ENCODE measurements at regions not wholly inside any gene's neighbourhood (a gene's known extent, or its start where the extent isn't known, plus 50 kb on each side); places are given as distances from the start of the nearest gene placed in this dataset.

DNA sequence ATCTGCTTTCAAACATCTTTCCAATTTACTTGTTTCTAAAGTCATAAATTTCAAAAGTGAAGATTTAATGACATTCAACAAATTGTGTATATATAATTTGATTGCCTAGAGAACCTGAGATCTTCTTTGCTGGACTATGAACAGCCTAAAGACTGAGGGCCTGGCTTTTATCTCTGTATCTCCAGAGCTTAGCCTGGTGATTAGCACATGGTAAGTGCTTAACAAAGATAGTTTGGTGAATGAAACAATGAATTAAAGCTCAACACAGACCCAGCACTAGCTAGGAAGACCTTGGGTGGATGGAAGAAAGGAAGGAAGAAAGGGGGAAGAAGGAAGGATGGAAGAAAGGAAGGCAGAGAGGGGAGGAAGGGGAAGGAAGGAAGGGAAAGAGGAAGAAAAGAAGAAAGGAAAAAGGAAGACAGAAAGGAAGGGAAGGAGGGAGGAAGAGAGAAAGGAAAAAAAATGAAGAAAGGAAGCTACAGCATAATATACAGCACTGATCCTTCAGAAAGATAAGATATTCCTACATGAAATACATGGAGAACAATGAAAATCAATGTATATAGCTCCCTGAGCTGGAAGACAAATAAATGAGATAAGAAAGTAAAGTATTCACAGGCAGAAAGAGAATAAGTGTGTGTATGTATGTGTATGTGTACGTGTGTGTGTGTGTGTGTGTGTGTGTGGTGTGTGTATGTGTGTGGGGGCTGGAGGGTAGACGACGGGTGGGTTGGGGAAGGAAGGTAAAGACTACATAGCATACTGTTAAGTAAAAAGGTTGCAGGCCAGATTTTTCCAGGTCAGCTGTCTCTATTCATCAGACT, 318.2 kb downstream of the TNS1 start:
- no peak for DNase-seq (ENCODE audit: low read depth)
- TF ChIP-seq, protein P1, sequence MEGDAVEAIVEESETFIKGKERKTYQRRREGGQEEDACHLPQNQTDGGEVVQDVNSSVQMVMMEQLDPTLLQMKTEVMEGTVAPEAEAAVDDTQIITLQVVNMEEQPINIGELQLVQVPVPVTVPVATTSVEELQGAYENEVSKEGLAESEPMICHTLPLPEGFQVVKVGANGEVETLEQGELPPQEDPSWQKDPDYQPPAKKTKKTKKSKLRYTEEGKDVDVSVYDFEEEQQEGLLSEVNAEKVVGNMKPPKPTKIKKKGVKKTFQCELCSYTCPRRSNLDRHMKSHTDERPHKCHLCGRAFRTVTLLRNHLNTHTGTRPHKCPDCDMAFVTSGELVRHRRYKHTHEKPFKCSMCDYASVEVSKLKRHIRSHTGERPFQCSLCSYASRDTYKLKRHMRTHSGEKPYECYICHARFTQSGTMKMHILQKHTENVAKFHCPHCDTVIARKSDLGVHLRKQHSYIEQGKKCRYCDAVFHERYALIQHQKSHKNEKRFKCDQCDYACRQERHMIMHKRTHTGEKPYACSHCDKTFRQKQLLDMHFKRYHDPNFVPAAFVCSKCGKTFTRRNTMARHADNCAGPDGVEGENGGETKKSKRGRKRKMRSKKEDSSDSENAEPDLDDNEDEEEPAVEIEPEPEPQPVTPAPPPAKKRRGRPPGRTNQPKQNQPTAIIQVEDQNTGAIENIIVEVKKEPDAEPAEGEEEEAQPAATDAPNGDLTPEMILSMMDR (IDR thresholded peaks at IDR 0.05; ENCODE audit: control insufficient read depth, insufficient read depth, low read depth, low read length, missing control alignments), result no peak
- no peak overlapping the region for H3K4me3 ChIP-seq (ENCODE audit: control insufficient read depth, low read depth, low read length)

DNA sequence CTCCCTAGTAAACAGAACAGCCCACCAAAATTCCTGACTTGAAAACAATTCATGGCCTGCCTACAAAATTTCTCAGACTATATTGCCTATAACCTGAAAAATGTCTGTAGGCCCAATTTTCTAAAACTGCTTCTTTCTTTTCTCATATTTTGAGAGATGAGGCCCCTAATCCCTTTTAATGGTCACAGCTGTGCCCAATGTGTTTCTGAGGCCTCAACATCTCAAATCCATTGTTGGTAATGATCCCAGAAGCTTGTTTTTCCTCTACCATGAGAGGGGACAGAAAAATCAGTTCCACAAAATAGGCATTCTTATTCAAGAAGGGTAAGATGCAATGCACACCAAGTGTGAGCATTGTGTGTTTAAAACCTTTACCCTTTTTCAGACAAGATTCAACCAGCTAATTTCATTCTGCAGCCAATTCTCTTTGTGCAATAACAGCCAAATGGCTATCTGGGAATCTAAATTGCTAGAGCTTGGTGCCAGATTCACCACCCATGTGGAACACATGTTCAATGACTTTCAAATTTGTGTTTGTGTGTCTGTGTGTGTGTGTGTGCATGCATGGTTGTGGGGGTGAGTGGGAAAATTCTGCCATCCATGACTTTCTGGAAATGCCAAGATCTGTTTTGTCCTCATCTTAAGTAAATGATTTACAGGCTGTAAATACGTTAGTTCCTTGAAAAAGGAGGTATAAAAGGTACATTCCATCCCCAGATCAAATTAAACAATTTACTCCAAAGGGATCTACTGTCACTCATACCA, 319.5 kb downstream of the TNS1 start:
- no peak overlapping the region for H3K4me3 ChIP-seq (ENCODE audit: control insufficient read depth, low read depth, low read length)
- TF ChIP-seq, protein P1 (IDR thresholded peaks at IDR 0.05; ENCODE audit: control insufficient read depth, insufficient read depth, low read depth, low read length, missing control alignments), result no peak
- no peak for DNase-seq (ENCODE audit: low read depth)

DNA sequence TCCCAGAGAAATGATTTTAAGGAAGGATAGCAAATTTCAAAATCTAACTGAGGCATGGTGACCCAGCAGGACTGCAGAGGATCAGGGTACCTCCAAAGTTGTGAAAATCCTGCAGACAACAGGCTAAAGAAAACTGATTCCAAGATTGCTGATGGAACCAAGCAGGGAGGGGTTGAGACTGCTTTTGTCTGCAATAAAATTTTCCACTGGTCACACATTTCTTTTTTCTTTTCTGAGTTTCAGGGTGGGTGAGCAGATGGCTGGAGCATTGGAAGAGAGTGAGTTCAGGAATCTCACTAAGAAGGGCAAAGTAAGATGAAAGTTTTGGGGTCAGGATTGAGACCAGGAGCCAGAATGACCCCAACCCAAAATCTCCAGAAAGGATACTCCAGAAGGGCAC, 321.0 kb downstream of the TNS1 start:
- no peak overlapping the region for H3K4me3 ChIP-seq (ENCODE audit: control insufficient read depth, low read depth, low read length)
- TF ChIP-seq, protein P1 (IDR thresholded peaks at IDR 0.05; ENCODE audit: control insufficient read depth, insufficient read depth, low read depth, low read length, missing control alignments), result no peak

DNA sequence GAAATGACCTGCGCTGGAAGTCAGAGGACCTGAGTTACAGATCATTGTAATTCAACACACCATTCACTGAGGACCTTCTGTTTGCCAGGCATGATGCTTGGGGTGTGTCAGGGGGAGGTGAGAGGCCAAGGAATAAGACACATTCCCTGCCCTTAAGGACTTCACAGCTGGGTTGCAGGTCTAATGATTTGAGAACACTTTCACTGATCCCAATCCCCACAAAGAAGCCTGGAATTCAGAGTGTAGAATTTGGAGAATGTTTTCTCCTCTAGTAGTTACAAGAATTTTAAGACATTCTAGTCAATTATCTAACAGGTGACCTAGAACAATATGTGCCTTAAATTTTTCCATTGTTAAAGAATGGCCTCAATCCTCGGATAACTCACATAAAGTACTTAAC, 322.4 kb downstream of the TNS1 start:
- no peak overlapping the region for H3K4me3 ChIP-seq (ENCODE audit: control insufficient read depth, low read depth, low read length)
- DNase-seq (ENCODE audit: low read depth), result no peak
- TF ChIP-seq, protein P1 (IDR thresholded peaks at IDR 0.05; ENCODE audit: control insufficient read depth, insufficient read depth, low read depth, low read length, missing control alignments), result no peak

More for the DNA sequence above, 321.0 kb downstream of the TNS1 start:
- DNase-seq (ENCODE audit: low read depth), result no peak

DNA sequence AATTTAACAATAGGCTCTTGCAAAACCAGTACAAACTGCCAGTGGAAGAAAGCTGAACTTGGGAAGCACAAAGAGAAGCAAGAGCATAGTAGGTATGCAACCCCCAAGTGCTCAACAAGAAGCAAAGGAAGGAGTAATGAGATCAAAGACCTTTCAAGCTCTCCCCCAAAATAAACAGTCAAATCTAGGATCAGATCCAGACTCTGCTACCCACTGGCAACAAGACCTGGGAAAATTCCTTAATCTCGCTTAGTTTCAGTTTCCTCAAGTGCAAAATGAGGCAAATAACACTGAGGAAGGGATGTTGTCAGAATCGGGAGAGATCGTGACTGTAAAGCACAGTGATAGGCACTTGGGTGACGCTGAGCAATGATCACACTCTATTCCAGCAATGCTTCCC, 329.2 kb downstream of the TNS1 start:
- TF ChIP-seq, protein P1 (IDR thresholded peaks at IDR 0.05; ENCODE audit: control insufficient read depth, insufficient read depth, low read depth, low read length, missing control alignments), result no peak
- no peak for DNase-seq (ENCODE audit: low read depth)
- no peak overlapping the region for H3K4me3 ChIP-seq (ENCODE audit: control insufficient read depth, low read depth, low read length)

DNA sequence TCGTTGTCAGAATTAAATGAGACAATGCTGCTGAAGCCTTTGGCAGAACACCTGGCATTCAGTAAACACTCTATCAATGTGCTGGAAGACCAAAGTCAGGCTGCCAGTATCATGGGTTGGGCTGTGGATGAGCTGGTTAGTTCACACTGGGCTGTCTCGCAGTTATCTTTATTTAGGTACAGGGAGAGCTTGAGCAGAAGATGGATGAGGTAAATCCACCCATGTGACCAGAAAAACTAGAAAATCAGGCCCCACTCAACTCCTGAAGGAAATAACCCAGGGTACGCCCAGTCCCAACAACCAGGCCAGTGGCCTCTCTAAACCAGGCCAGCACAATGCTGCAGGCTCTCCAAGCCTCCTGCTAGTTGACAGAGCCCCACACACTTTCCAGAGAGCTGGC, 330.3 kb downstream of the TNS1 start:
- no peak for DNase-seq (ENCODE audit: low read depth)
- TF ChIP-seq, protein P1 (IDR thresholded peaks at IDR 0.05; ENCODE audit: control insufficient read depth, insufficient read depth, low read depth, low read length, missing control alignments), result no peak
- H3K4me3 ChIP-seq (ENCODE audit: control insufficient read depth, low read depth, low read length), result no peak overlapping the region
